HCT116 (cell line): ENCODE measurements at regions not wholly inside any gene's neighbourhood (a gene's known extent, or its start where the extent isn't known, plus 50 kb on each side); places are given as distances from the start of the nearest gene placed in this dataset.

Experiments
- CEBPB ChIP-seq: IDR thresholded peaks from 2 replicates; pipeline ENCODE4 v1.6.1; 2012; ENCODE audit warnings: low read depth
- CTCF ChIP-seq, 3 experiments: fragments of 200-600 bp in 1 of 3; sonication (generic) in 1 of 3; IDR thresholded peaks in 2 of 3; conservative IDR thresholded peaks in 1 of 3; 2 replicates each; pipeline ENCODE4 v1.5.1; 2012 to 2017; ENCODE audit warnings: low read depth in 2 of 3, low read length in 2 of 3, antibody characterized with exemption in 1 of 3, borderline replicate concordance in 1 of 3, control low read depth in 1 of 3, mild to moderate bottlenecking in 1 of 3, mixed read lengths in 1 of 3, mixed run types in 1 of 3, moderate library complexity in 1 of 3; ENCODE audit not compliant: insufficient read depth in 1 of 3

GRCh38 chr14:94676495-94677185, 64.4 kb downstream of the SERPINA3 start:
- no peak for TF ChIP-seq CTCF (IDR thresholded peaks at IDR 0.05 in 2 of 3, conservative IDR thresholded peaks at IDR 0.05 in 1 of 3; ENCODE audit: borderline replicate concordance in 1 of 3, insufficient read depth in 1 of 3, low read depth in 2 of 3, low read length in 2 of 3)
- no peak for TF ChIP-seq CEBPB
